ENCODE measurements at regions not wholly inside any gene's neighbourhood (a gene's known extent, or its start where the extent isn't known, plus 50 kb on each side); places are given as distances from the start of the nearest gene placed in this dataset.
"Not testable (repeated sequence)": the region's sequence is repeated elsewhere in the genome, so short reads cannot be mapped to it uniquely, and the experiment has no call there.

- not testable (repeated sequence) for H3K4me3 ChIP-seq (ENCODE audit: low read depth, low read length); DNase-seq (ENCODE audit: low read depth)
Measured at GRCh38 chr1:83373018-83373417, 625.9 kb downstream of the TTLL7 start.

DNA sequence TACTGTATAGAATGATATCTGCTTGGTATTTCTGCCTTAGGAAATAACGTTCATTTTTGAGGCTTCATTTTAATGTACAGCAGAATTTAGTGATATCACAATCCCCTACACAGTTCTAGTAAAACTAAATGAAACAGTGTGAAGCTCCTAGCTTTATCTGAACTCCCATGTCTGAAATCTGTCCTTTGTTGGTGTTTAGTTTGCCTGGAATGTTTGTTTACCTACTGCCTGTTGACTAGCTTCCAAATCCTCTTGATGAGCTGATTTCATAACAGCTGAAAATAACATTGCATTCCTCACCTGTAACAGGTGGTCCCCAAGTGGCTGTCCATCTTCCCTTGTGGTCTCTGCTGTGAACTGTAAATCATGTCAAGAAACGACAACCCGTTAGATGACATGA lies 629.1 kb downstream of the TTLL7 start:
- DNase-seq (ENCODE audit: low read depth); H3K4me3 ChIP-seq (ENCODE audit: low read depth, low read length): not testable (repeated sequence)

- H3K4me3 ChIP-seq (ENCODE audit: low read depth, low read length); DNase-seq (ENCODE audit: low read depth): not testable (repeated sequence)
Measured at GRCh38 chr1:83365320-83365719, 633.6 kb downstream of the TTLL7 start.

DNA sequence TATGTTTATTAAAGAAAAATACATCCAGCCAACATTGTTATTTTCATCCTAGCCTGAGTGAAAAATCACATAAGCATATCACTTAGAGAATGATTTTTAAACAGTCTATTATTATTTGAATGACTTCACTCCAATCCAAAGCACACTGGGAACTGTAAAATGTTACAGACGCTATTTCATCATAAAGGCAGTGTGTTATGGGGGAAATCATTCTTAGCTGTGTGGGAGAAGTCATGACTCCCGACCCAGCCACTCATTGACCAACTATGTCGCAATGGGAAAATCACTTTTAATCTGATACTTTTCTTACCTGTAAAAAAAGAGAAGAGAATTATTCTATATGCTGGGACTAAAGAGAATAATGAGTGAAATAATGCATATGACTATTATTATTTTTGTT lies 653.6 kb downstream of the TTLL7 start:
- DNase-seq (ENCODE audit: low read depth), result peak; percentile 0

DNA sequence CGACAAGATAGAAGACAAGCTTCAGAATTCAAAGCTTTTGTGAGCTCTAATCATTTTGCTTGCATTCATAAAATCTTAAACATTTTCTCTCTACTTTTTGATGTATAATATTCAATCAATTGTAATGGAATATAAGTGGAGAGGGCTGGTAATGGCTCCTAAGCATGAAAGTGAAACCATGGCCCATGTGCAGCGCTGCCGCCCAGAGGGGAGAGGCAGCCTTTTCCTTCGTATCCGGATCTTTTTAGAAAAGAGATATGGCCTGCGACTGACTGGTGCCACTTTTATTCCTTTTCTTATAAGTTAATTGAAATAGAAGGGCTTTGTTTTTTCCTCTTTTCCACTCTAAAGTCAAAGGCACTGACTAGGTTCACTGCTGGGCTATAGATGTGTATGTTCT lies 655.2 kb downstream of the TTLL7 start:
- DNase-seq (ENCODE audit: low read depth); H3K4me3 ChIP-seq (ENCODE audit: low read depth, low read length): not testable (repeated sequence)

More for the DNA sequence above, 653.6 kb downstream of the TTLL7 start:
- not testable (repeated sequence) for H3K4me3 ChIP-seq (ENCODE audit: low read depth, low read length)

- not testable (repeated sequence) for H3K4me3 ChIP-seq (ENCODE audit: low read depth, low read length); DNase-seq (ENCODE audit: low read depth)
Measured at GRCh38 chr1:83342995-83343394, 655.9 kb downstream of the TTLL7 start.

DNA sequence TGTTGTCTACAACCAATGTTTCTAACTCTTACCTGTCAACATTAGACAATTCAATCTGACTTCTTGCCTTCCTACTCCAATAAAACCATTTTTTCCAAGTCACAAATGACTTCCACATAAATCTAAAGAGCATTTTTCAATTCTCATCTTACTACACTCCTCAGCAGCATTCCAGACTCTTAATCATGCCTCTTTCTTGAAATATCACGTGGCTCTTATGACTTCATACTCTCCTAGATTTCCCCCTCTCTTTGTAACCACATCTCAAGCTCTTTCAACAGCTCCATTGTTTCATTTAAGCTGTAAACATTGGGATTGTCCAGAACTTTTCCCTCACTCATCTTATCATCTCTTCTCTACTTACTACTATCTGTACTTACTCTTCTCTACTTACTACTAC lies 666.6 kb downstream of the TTLL7 start:
- not testable (repeated sequence) for H3K4me3 ChIP-seq (ENCODE audit: low read depth, low read length); DNase-seq (ENCODE audit: low read depth)

DNA sequence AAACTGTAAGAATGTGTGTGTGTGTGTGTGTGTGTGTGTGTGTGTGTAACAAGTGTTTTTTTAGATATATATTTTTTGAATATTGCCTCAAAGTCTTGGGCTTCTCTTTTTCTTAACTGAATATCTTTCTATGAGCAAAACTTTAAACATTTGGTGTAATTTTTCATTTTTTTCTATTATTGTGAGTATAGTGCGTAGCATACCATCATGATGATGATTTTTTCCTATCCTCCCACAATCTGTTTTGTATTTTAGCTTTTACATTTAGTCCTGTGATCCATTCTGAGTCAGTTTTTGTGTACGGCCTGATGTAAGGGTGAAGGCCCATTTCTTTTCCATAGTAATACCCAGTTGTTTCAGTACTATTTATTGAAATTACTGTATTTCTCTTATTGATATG lies 680.6 kb downstream of the TTLL7 start:
- no peak overlapping the region for H3K4me3 ChIP-seq (ENCODE audit: low read depth, low read length)
- DNase-seq (ENCODE audit: low read depth), result no peak
- TF ChIP-seq CTCF (conservative IDR thresholded peaks at IDR 0.05; ENCODE audit: low read depth, low read length), result no peak

DNA sequence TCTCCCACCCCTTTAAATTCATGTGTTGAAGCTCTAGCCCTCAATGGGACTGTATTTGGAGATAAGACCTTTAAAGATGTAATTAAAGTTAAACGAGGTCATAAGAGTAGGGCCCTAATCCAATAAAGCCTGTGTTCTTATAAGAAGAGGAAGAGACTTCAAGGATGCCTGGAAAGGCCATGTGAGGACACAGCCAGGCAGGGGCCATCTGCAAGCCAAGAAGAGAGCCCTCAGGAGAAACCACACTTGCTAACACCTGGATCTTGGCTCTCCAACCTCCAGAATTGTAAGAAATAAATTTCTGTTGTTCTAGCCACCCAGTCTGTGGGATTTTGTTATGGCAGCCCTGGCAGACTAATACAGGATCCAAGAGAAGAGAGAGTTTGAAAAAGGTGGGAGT lies 683.5 kb downstream of the TTLL7 start:
- not testable (repeated sequence) for H3K4me3 ChIP-seq (ENCODE audit: low read depth, low read length); DNase-seq (ENCODE audit: low read depth)

DNA sequence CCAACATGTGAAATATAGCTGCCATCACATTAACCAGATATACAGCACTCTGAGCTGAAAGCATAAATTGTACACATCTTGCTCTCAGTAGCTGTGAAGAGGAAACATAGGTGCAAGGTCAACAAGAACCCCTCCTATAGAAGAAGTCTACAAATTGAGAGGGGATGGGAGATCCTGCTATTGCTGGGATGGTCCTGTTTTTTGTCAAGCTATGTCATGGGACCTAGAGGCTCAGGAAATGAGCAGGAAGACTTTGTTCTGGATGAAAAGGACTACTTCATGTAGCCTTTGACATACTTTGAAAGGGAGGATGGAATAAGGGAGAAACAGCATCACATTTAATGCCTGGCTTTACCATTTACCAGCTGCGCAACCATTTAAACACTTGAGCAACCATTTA lies 688.8 kb downstream of the TTLL7 start:
- DNase-seq (ENCODE audit: low read depth); H3K4me3 ChIP-seq (ENCODE audit: low read depth, low read length): not testable (repeated sequence)

DNA sequence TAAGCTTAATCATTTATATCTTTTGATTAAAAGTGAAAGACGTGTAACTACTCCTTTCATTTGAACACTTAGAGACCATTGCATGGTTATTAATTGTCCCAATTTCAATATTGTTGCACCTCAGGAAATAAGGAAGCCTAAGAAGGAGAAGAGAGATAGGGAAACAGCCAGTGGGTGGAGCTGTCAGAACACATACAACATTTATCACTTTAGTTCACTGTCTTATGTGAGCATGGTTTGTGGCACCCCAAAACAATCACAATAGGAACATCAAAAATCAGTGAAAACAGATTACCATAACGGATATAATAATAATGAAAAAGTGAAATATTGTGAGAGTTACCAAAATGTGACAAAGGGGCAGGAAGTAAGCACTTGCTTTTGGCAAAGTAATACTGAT lies 689.9 kb downstream of the TTLL7 start:
- H3K4me3 ChIP-seq (ENCODE audit: low read depth, low read length); DNase-seq (ENCODE audit: low read depth): not testable (repeated sequence)

- not testable (repeated sequence) for H3K4me3 ChIP-seq (ENCODE audit: low read depth, low read length); DNase-seq (ENCODE audit: low read depth)
Measured at GRCh38 chr1:83306811-83307210, 692.1 kb downstream of the TTLL7 start.

GRCh38 chr1:83295594-83295993 lies 703.3 kb downstream of the TTLL7 start:
- not testable (repeated sequence) for H3K4me3 ChIP-seq (ENCODE audit: low read depth, low read length); DNase-seq (ENCODE audit: low read depth)

DNA sequence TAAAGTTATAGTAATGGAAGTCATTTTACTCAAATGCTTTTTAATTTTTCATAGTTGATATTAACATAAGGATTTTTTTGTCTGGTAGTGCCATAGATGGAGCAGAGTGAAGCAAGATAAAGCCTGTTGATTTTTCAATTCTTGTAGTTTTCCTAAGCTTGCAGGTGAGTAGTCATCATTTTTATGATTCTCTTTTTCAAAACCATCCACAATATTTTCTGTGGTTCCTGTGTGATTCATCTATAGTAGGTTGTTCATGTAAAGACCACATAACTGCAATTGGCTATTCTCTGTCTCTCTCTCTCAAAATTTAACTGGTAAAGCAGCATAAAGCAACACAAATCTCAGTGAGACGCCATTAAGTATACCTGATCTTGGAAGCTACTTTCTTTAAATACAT lies 711.5 kb downstream of the TTLL7 start:
- not testable (repeated sequence) for H3K4me3 ChIP-seq (ENCODE audit: low read depth, low read length); DNase-seq (ENCODE audit: low read depth)

DNA sequence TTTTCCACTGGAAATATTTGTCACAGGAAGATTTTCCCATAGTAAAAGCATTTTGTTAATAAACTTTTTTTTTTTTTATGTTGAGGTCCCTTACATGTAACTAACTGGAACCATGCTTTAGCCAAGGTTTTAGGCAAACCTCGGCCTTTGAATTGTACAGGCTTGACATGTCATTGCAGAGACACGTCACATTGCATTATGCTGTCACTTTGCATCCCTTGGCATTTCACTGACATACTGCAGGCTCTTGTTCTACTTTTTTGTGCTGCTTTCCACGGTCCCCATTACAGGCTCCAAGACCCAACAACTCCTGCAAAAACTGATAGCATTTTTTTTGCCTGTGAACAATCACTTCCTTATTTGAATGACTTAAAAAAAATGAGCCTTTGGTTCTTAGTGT lies 724.3 kb downstream of the TTLL7 start:
- H3K4me3 ChIP-seq (ENCODE audit: low read depth, low read length); DNase-seq (ENCODE audit: low read depth): not testable (repeated sequence)

GRCh38 chr1:83272484-83272883 lies 726.4 kb downstream of the TTLL7 start:
- H3K4me3 ChIP-seq (ENCODE audit: low read depth, low read length); DNase-seq (ENCODE audit: low read depth): not testable (repeated sequence)

DNA sequence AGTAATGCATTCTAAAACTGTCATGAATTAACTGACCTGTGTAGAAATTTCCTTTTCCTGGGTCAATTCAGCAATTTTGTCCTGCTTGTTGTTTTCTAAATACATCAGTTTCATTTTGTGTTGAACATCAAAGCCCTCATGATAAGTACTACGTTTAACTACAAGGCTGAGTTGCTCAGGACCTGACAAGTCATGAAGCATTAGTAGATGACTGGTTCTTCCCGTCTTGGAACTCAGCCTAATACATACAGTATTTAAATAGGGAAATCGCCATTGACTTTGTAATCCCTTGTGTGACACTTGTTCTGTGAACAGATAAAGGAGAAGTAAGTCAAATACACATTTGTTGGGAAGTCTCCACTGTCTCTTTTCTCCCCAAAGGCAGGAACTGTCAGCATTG lies 727.1 kb downstream of the TTLL7 start:
- not testable (repeated sequence) for DNase-seq (ENCODE audit: low read depth)

GRCh38 chr1:83270801-83271200 lies 728.1 kb downstream of the TTLL7 start:
- not testable (repeated sequence) for DNase-seq (ENCODE audit: low read depth); H3K4me3 ChIP-seq (ENCODE audit: low read depth, low read length)

More for the DNA sequence above, 727.1 kb downstream of the TTLL7 start:
- not testable (repeated sequence) for H3K4me3 ChIP-seq (ENCODE audit: low read depth, low read length)

GRCh38 chr1:83263808-83264207 lies 735.1 kb downstream of the TTLL7 start:
- DNase-seq (ENCODE audit: low read depth); H3K4me3 ChIP-seq (ENCODE audit: low read depth, low read length): not testable (repeated sequence)

GRCh38 chr1:83251687-83252086 lies 747.2 kb downstream of the TTLL7 start:
- H3K4me3 ChIP-seq (ENCODE audit: low read depth, low read length); DNase-seq (ENCODE audit: low read depth): not testable (repeated sequence)
